HCT116 (cell line): ENCODE measurements at regions not wholly inside any gene's neighbourhood (a gene's known extent, or its start where the extent isn't known, plus 50 kb on each side); places are given as distances from the start of the nearest gene placed in this dataset.

Source experiments
- EZH2 ChIP-seq: fragments of 200-600 bp; sonication (generic); IDR thresholded peaks from 2 replicates; pipeline ENCODE4 v1.6.1; 2017; ENCODE audit warnings: antibody characterized with exemption, mixed run types
- JUND ChIP-seq: IDR thresholded peaks from 2 replicates; pipeline ENCODE4 v1.6.1; 2012
- POLR2A ChIP-seq: IDR thresholded peaks from 2 replicates; pipeline ENCODE4 v1.7.0; 2011; ENCODE audit warnings: borderline replicate concordance; ENCODE audit not compliant: insufficient read depth, insufficient read length; ENCODE audit errors: extremely low read depth
- POLR2AphosphoS5 ChIP-seq: IDR thresholded peaks from 2 replicates; pipeline ENCODE4 v1.6.1; 2011; ENCODE audit warnings: mild to moderate bottlenecking, low read depth, low read length, moderate library complexity
- RAD21 ChIP-seq: IDR thresholded peaks from 2 replicates; pipeline ENCODE4 v1.6.1; 2012; ENCODE audit warnings: low read depth, mild to moderate bottlenecking
- ZNF274 ChIP-seq: fragments of 200-500 bp; sonication (Bioruptor generic); IDR thresholded peaks from 2 replicates; pipeline ENCODE4 v1.6.1; 2014; ENCODE audit warnings: mild to moderate bottlenecking, low read depth, low read length, inconsistent platforms
- TF ChIP-seq, protein P1 (sequence below), 3 experiments: fragments of 200-600 bp in 1 of 3; sonication (generic) in 1 of 3; IDR thresholded peaks in 2 of 3; conservative IDR thresholded peaks in 1 of 3; 2 replicates each; pipeline ENCODE4 v1.5.1; 2012 to 2017; ENCODE audit warnings: low read depth in 2 of 3, low read length in 2 of 3, antibody characterized with exemption in 1 of 3, borderline replicate concordance in 1 of 3, control low read depth in 1 of 3, mild to moderate bottlenecking in 1 of 3, mixed read lengths in 1 of 3, mixed run types in 1 of 3, moderate library complexity in 1 of 3; ENCODE audit not compliant: insufficient read depth in 1 of 3

DNA sequence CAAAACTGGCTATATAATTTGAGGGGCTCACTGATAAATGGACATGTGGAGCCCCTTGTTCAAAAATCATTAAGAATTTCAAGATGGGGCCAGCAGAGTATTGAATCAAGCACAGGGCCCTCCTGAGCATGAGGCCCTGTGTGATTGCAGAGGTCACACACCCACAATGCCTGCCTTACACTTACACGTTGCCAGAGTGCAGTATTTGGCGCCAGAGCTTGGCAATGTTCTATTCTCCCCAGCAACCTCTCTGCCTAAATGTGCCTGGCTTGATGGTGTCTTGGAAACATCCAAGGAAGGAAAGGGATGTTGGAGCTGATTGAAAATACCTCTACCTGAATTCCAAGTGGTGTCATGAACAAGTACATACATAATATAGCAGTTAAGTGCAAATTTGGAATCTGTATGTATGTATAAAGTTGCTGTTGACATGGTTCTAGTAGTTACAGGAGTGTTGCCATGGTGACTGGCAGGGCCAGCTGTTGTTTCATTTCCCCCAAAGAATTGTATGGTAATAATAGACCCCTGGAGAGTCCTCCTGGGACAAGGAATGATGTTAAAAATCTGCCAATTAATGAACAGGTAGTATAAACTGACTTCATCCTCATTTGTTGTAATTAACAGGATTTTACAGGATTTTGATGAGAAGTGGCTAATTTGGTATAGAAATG lies 205.7 kb upstream of the NAV2 start:
- TF ChIP-seq, protein P1, sequence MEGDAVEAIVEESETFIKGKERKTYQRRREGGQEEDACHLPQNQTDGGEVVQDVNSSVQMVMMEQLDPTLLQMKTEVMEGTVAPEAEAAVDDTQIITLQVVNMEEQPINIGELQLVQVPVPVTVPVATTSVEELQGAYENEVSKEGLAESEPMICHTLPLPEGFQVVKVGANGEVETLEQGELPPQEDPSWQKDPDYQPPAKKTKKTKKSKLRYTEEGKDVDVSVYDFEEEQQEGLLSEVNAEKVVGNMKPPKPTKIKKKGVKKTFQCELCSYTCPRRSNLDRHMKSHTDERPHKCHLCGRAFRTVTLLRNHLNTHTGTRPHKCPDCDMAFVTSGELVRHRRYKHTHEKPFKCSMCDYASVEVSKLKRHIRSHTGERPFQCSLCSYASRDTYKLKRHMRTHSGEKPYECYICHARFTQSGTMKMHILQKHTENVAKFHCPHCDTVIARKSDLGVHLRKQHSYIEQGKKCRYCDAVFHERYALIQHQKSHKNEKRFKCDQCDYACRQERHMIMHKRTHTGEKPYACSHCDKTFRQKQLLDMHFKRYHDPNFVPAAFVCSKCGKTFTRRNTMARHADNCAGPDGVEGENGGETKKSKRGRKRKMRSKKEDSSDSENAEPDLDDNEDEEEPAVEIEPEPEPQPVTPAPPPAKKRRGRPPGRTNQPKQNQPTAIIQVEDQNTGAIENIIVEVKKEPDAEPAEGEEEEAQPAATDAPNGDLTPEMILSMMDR (IDR thresholded peaks at IDR 0.05 in 2 of 3, conservative IDR thresholded peaks at IDR 0.05 in 1 of 3; ENCODE audit: borderline replicate concordance in 1 of 3, insufficient read depth in 1 of 3, low read depth in 2 of 3, low read length in 2 of 3): no peak
- no peak for TF ChIP-seq EZH2
- no peak for TF ChIP-seq POLR2AphosphoS5
- no peak for TF ChIP-seq ZNF274
- no peak for TF ChIP-seq RAD21
- TF ChIP-seq JUND: no peak
- TF ChIP-seq POLR2A: no peak
